Sigmoid colon (tissue), 6 donors: ENCODE measurements at regions not wholly inside any gene's neighbourhood (a gene's known extent, or its start where the extent isn't known, plus 50 kb on each side); places are given as distances from the start of the nearest gene placed in this dataset.

Source experiments
- DNase-seq: peaks from one replicate; pipeline ENCODE4 v3.0.0-alpha.2; 2019
- H3K27ac ChIP-seq, 4 donors: fragments of 200-600 bp; sonication (generic); one replicate each; pipeline ENCODE4 v1.5.1; 2016 to 2019; ENCODE audit warnings: mild to moderate bottlenecking in 1 of 4
- H3K27me3 ChIP-seq, 3 donors: fragments of 200-600 bp; sonication (generic); one replicate each; pipeline ENCODE4 v1.5.1; 2019; ENCODE audit warnings: mild to moderate bottlenecking in 1 of 3
- H3K36me3 ChIP-seq, 4 donors: fragments of 200-600 bp; sonication (generic); one replicate each; pipeline ENCODE4 v1.5.1; 2016 to 2019
- H3K4me1 ChIP-seq, 4 donors: fragments of 200-600 bp; sonication (generic); one replicate each; pipeline ENCODE4 v1.5.1; 2017 to 2019
- H3K4me3 ChIP-seq, 4 donors: fragments of 200-600 bp; sonication (generic); one replicate each; pipeline ENCODE4 v1.5.1; 2017 to 2019; ENCODE audit warnings: mild to moderate bottlenecking in 2 of 4, moderate library complexity in 1 of 4
- H3K9me3 ChIP-seq, 4 donors: fragments of 200-600 bp in 3 of 4; sonication (generic) in 3 of 4; one replicate each; pipeline versions ENCODE4 v1.5.1 to v1.6.1; 2013 to 2019
- CTCF ChIP-seq, 4 experiments: fragments of 450-650 bp in 3 of 4; fragments of 200-600 bp in 1 of 4; IDR thresholded peaks; one replicate each; pipeline ENCODE4 v1.5.1; 2016 to 2019; ENCODE audit warnings: antibody characterized with exemption in 4 of 4, mild to moderate bottlenecking in 3 of 4, moderate library complexity in 2 of 4
- EP300 ChIP-seq, 4 donors: sonication (generic); formaldehyde crosslinking; IDR thresholded peaks; one replicate each; pipeline ENCODE4 v1.6.1; 2017; ENCODE audit warnings: antibody characterized with exemption in 4 of 4
- POLR2A ChIP-seq, 2 donors: fragments of 450-650 bp; IDR thresholded peaks; one replicate each; pipeline ENCODE4 v1.6.1; 2016; ENCODE audit warnings: antibody characterized with exemption in 2 of 2, mild to moderate bottlenecking in 2 of 2, moderate library complexity in 2 of 2
- POLR2AphosphoS5 ChIP-seq, 4 donors: sonication (generic); formaldehyde crosslinking; IDR thresholded peaks; one replicate each; pipeline ENCODE4 v1.6.1; 2017; ENCODE audit warnings: antibody characterized with exemption in 4 of 4
- WGBS, 2 donors: extraction: QIAGEN DNeasy Blood & Tissue Kit; methylation state at CpG; one replicate each; pipeline ENCODE4 v1.1.7; 2013; 5-methylcytosine and 5-hydroxymethylcytosine counted together
- intact Hi-C: fragments of 100-400 bp; cut with DNase I; formaldehyde crosslinking; loops from one replicate; pipeline ENCODE4 v1.15.1; 2023
- donor health status: healthy with polysubstance abuse.
- donor health status: healthy.

GRCh38 chr14:22505697-22506377, 83.2 kb downstream of the DAD1 start:
- no peak for TF ChIP-seq EP300 (IDR thresholded peaks at IDR 0.05)
- TF ChIP-seq POLR2AphosphoS5 (IDR thresholded peaks at IDR 0.05) = no peak
- TF ChIP-seq CTCF (IDR thresholded peaks at IDR 0.05) = no peak
- TF ChIP-seq POLR2A (IDR thresholded peaks at IDR 0.05) = no peak
- H3K9me3 ChIP-seq = no peaks in the 10 kb centered on the region
- no peak overlapping the region for H3K27ac ChIP-seq
- no peaks in the 10 kb centered on the region for H3K36me3 ChIP-seq
- H3K27me3 ChIP-seq = no peaks in the 10 kb centered on the region
- H3K4me3 ChIP-seq = no peak overlapping the region
- H3K4me1 ChIP-seq = peaks cover 0 to 23% (median 18%) of the 10 kb centered on the region in 4 donors
- DNase-seq = no peak
- intact Hi-C loops = no loop called here
- WGBS, 2 donors = 63 to 77% methylated on average over 8 of the region's 8 CpGs

DNA sequence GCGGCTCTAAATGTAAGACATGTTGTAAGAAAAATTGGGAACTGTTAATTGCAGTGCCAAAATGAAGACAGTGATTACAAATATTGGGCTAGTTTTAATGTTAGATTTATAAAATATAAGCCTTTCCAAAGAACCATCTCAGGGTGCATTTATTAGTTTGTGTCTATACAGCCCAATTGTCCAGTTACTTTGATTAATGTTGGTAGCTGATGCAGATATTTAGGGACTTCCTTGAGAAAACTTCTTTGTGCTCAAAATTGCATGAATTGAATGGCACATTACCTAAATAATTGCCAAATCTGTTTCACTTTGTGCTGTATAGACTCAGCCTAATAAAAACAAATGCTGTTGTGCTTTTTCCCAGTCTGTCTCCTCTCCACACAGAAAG, 83.7 kb downstream of the DAD1 start:
- TF ChIP-seq POLR2A (IDR thresholded peaks at IDR 0.05) = no peak
- TF ChIP-seq EP300 (IDR thresholded peaks at IDR 0.05) = no peak
- TF ChIP-seq POLR2AphosphoS5 (IDR thresholded peaks at IDR 0.05) = no peak
- TF ChIP-seq CTCF (IDR thresholded peaks at IDR 0.05) = no peak
- Histone ChIP-seq H3K36me3 (no peaks in the 10 kb centered on the region), H3K4me3 (no peak overlapping the region), H3K4me1 (peaks cover 0 to 17% (median 13%) of the 10 kb centered on the region in 4 donors), H3K9me3 (no peaks in the 10 kb centered on the region), H3K27me3 (no peaks in the 10 kb centered on the region), H3K27ac (no peak overlapping the region)
- no peak for DNase-seq
- intact Hi-C loops = no loop called here
- WGBS, 2 donors = 88 to 92% methylated on average over 1 of the region's 1 CpG

GRCh38 chr14:22502551-22502950, 86.5 kb downstream of the DAD1 start:
- Histone ChIP-seq H3K9me3 (no peaks in the 10 kb centered on the region), H3K4me1 (peaks cover 0 to 18% (median 4%) of the 10 kb centered on the region in 4 donors), H3K4me3 (no peak overlapping the region), H3K27me3 (no peaks in the 10 kb centered on the region), H3K27ac (peak overlapping the region in 1 of 4 donors; percentile 21), H3K36me3 (no peaks in the 10 kb centered on the region)
- DNase-seq = no peak
- WGBS, 2 donors = 54 to 73% methylated on average over 6 of the region's 6 CpGs
- TF ChIP-seq POLR2AphosphoS5 (IDR thresholded peaks at IDR 0.05) (no peak), CTCF (IDR thresholded peaks at IDR 0.05) (no peak), POLR2A (IDR thresholded peaks at IDR 0.05) (no peak), EP300 (IDR thresholded peaks at IDR 0.05) (no peak)
- intact Hi-C loops = no loop called here

DNA sequence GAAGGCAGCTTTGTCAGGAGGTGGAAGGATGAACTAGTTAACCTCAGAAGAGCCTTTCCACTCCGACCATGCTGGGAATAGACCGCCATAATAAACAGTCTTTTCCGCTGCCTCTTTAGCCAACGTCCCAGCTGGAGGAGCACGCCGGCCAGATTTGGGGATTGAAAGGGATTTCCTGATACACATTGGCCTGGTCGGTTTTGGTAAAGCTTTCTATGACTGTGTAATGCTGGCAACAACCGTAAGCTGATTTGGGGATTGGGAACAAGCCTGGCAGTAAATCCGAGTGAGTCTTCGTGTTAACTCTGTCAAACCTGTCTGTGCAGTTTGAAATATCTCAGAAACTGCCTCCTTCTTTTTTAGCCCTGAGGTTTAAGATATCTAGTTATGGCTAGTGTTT, 87.0 kb downstream of the DAD1 start:
- WGBS, 2 donors = 70 to 72% methylated on average over 10 of the region's 10 CpGs
- Histone ChIP-seq H3K27me3 (no peaks in the 10 kb centered on the region), H3K4me1 (peaks cover 0 to 16% (median 4%) of the 10 kb centered on the region in 4 donors), H3K27ac (peak overlapping the region in 2 of 4 donors; percentile 21 to 39), H3K36me3 (no peaks in the 10 kb centered on the region), H3K9me3 (no peaks in the 10 kb centered on the region), H3K4me3 (no peak overlapping the region)
- peak; percentile 68 for DNase-seq
- TF ChIP-seq POLR2A (IDR thresholded peaks at IDR 0.05) = no peak
- TF ChIP-seq CTCF (IDR thresholded peaks at IDR 0.05) = no peak
- no peak for TF ChIP-seq POLR2AphosphoS5 (IDR thresholded peaks at IDR 0.05)
- intact Hi-C loops = no loop called here
